Right renal pelvis (tissue), 4 donors: ENCODE measurements at regions not wholly inside any gene's neighbourhood (a gene's known extent, or its start where the extent isn't known, plus 50 kb on each side); places are given as distances from the start of the nearest gene placed in this dataset.
"Not testable (repeated sequence)": the region's sequence is repeated elsewhere in the genome, so short reads cannot be mapped to it uniquely, and the experiment has no call there.

ENCODE experiments used
- DNase-seq, 4 donors: peaks; one replicate each; pipeline ENCODE4 v3.0.0-alpha.2; 2013; ENCODE audit warnings: low read depth in 4 of 4, low spot score in 3 of 4, missing footprints in 1 of 4

- DNase-seq: not testable (repeated sequence)
Measured at GRCh38 chr11:101216091-101216490, 86.5 kb upstream of the PGR start.

GRCh38 chr11:101215069-101215468, 85.5 kb upstream of the PGR start:
- no peak for DNase-seq

- DNase-seq: no peak
Measured at GRCh38 chr11:101211407-101211975, 81.9 kb upstream of the PGR start.

- no peak for DNase-seq
Measured at GRCh38 chr11:101202614-101203013, 73.0 kb upstream of the PGR start.

GRCh38 chr11:101199416-101199815, 69.8 kb upstream of the PGR start:
- DNase-seq: no peak

- no peak for DNase-seq
Measured at GRCh38 chr11:101195294-101195693, 65.7 kb upstream of the PGR start.

- DNase-seq: no peak
Measured at GRCh38 chr11:101188801-101189200, 59.2 kb upstream of the PGR start.

- DNase-seq: no peak
Measured at GRCh38 chr11:101188173-101188572, 58.6 kb upstream of the PGR start.

- DNase-seq: no peak
Measured at GRCh38 chr11:101187748-101188147, 58.1 kb upstream of the PGR start.

GRCh38 chr11:101185985-101186384, 56.4 kb upstream of the PGR start:
- DNase-seq: no peak

GRCh38 chr11:101182467-101182866, 52.9 kb upstream of the PGR start:
- DNase-seq: no peak

- no peak for DNase-seq
Measured at GRCh38 chr11:101180481-101180880, 50.9 kb upstream of the PGR start.
